Right renal cortex interstitium (tissue), 3 donors: ENCODE measurements at regions not wholly inside any gene's neighbourhood (a gene's known extent, or its start where the extent isn't known, plus 50 kb on each side); places are given as distances from the start of the nearest gene placed in this dataset.

Source experiments
- DNase-seq, 3 donors: peaks; one replicate each; pipeline ENCODE4 v3.0.0-alpha.2; 2013; ENCODE audit warnings: low read depth in 3 of 3, low spot score in 2 of 3

- DNase-seq: no peak
Observed at GRCh38 chr10:123446449-123447156, 219.6 kb upstream of the GPR26 start.

GRCh38 chr10:123449234-123449962 is 216.8 kb upstream of the GPR26 start:
- no peak for DNase-seq

GRCh38 chr10:123450956-123451605 is 215.1 kb upstream of the GPR26 start:
- no peak for DNase-seq

- DNase-seq: no peak
Observed at GRCh38 chr10:123451618-123452245, 214.4 kb upstream of the GPR26 start.

GRCh38 chr10:123454987-123455386 is 211.2 kb upstream of the GPR26 start:
- no peak for DNase-seq

GRCh38 chr10:123455861-123456260 is 210.3 kb upstream of the GPR26 start:
- no peak for DNase-seq

- no peak for DNase-seq
Observed at GRCh38 chr10:123458933-123459332, 207.2 kb upstream of the GPR26 start.

GRCh38 chr10:123459371-123460091 is 206.6 kb upstream of the GPR26 start:
- no peak for DNase-seq

GRCh38 chr10:123462246-123462645 is 203.9 kb upstream of the GPR26 start:
- DNase-seq: no peak

- DNase-seq: no peak
Observed at GRCh38 chr10:123462756-123463155, 203.4 kb upstream of the GPR26 start.

GRCh38 chr10:123463181-123463580 is 203.0 kb upstream of the GPR26 start:
- DNase-seq: no peak

GRCh38 chr10:123463698-123464097 is 202.5 kb upstream of the GPR26 start:
- DNase-seq: no peak

- DNase-seq: no peak
Observed at GRCh38 chr10:123464430-123465323, 201.5 kb upstream of the GPR26 start.

GRCh38 chr10:123470336-123470921 is 195.7 kb upstream of the GPR26 start:
- DNase-seq: no peak

- no peak for DNase-seq
Observed at GRCh38 chr10:123471811-123472210, 194.3 kb upstream of the GPR26 start.

GRCh38 chr10:123472606-123473005 is 193.5 kb upstream of the GPR26 start:
- no peak for DNase-seq

- DNase-seq: no peak
Observed at GRCh38 chr10:123474700-123475099, 191.5 kb upstream of the GPR26 start.

GRCh38 chr10:123475466-123475865 is 190.7 kb upstream of the GPR26 start:
- DNase-seq: no peak

GRCh38 chr10:123478116-123478515 is 188.0 kb upstream of the GPR26 start:
- no peak for DNase-seq
